ENCODE measurements at regions not wholly inside any gene's neighbourhood (a gene's known extent, or its start where the extent isn't known, plus 50 kb on each side); places are given as distances from the start of the nearest gene placed in this dataset.

GRCh38 chr5:61620699-61621182 is 288.7 kb downstream of the ZSWIM6 start (continued):
- TF ChIP-seq ZBTB33 (IDR thresholded peaks at IDR 0.05; ENCODE audit: borderline replicate concordance, low read depth): no peak

- no peaks in the 10 kb centered on the region for H3K79me2 ChIP-seq (ENCODE audit: insufficient read depth)
- POLR2A ChIA-PET: no interaction called here
- no peaks in the 10 kb centered on the region for H3K27me3 ChIP-seq (ENCODE audit: insufficient read depth)
- no peak for DNase-seq
- no peak for TF ChIP-seq ZBTB33 (IDR thresholded peaks at IDR 0.05; ENCODE audit: borderline replicate concordance, low read depth)
- TF ChIP-seq GABPA (IDR thresholded peaks at IDR 0.05; ENCODE audit: low read depth): no peak
- no peak for TF ChIP-seq POLR2AphosphoS5 (IDR thresholded peaks at IDR 0.05; ENCODE audit: low read depth, low read length)
- no peak for TF ChIP-seq EZH2phosphoT487 (IDR thresholded peaks at IDR 0.05; ENCODE audit: borderline replicate concordance, low read depth)
- TF ChIP-seq RAD21 (IDR thresholded peaks at IDR 0.05; ENCODE audit: low read length): no peak
- TF ChIP-seq CTCF (IDR thresholded peaks at IDR 0.05): no peak
- TF ChIP-seq TAF1 (IDR thresholded peaks at IDR 0.05; ENCODE audit: borderline replicate concordance, low read depth, low read length): no peak
- TF ChIP-seq RCOR1 (IDR thresholded peaks at IDR 0.05; ENCODE audit: low read length): no peak
- no peak for TF ChIP-seq RXRA (IDR thresholded peaks at IDR 0.05; ENCODE audit: borderline replicate concordance, low read depth)
- TF ChIP-seq NRF1 (IDR thresholded peaks at IDR 0.05; ENCODE audit: low read depth, low read length): no peak
- TF ChIP-seq ELF1 (IDR thresholded peaks at IDR 0.05): no peak
- TF ChIP-seq TCF12 (IDR thresholded peaks at IDR 0.05): no peak
- no peak for TF ChIP-seq FOXM1 (IDR thresholded peaks at IDR 0.05; ENCODE audit: low read depth)
- no peak for TF ChIP-seq SIN3A (IDR thresholded peaks at IDR 0.05; ENCODE audit: borderline replicate concordance, low read depth, low read length)
- peaks cover 0 to 15% of the 10 kb centered on the region in 2 experiments; a peak in 1 of 4 replicates for H3K4me1 ChIP-seq (ENCODE audit: control insufficient read depth in 1 of 2, insufficient read depth in 2 of 2, low read depth in 1 of 2, low read length in 1 of 2)
- H3K36me3 ChIP-seq (replicated peaks in 1 of 2; ENCODE audit: control insufficient read depth in 1 of 2, insufficient read depth in 2 of 2, low read length in 1 of 2): no peaks in the 10 kb centered on the region
- no peaks in the 10 kb centered on the region for H3K9me3 ChIP-seq
- no peak overlapping the region for H3K9ac ChIP-seq
- H2AFZ ChIP-seq (ENCODE audit: low read depth): no peak overlapping the region
- no peak overlapping the region for H3K4me3 ChIP-seq (ENCODE audit: low read depth in 2 of 2, low read length in 1 of 2)
- H3K9me2 ChIP-seq: no peaks in the 10 kb centered on the region
- H4K20me1 ChIP-seq (ENCODE audit: insufficient read depth): no peaks in the 10 kb centered on the region
- CTCF ChIA-PET: interaction anchor here (2.1 kb wide), 1 partner anchor 17 kb away, joined by 8 read pairs; no protein-coding TSS in a partner anchor
- H3K27ac ChIP-seq (ENCODE audit: low read depth in 2 of 2, low read length in 1 of 2): no peak overlapping the region
- 67% methylated on average over 7 of the region's 7 CpGs for WGBS (ENCODE audit: low lambda C conversion rate)
- H3K4me2 ChIP-seq: no peak overlapping the region
- H3F3A ChIP-seq (replicated peaks; ENCODE audit: insufficient read depth): no peaks in the 10 kb centered on the region
Observed at GRCh38 chr5:61621202-61621650, 289.2 kb downstream of the ZSWIM6 start.
